ENCODE measurements at regions not wholly inside any gene's neighbourhood (a gene's known extent, or its start where the extent isn't known, plus 50 kb on each side); places are given as distances from the start of the nearest gene placed in this dataset.

DNA sequence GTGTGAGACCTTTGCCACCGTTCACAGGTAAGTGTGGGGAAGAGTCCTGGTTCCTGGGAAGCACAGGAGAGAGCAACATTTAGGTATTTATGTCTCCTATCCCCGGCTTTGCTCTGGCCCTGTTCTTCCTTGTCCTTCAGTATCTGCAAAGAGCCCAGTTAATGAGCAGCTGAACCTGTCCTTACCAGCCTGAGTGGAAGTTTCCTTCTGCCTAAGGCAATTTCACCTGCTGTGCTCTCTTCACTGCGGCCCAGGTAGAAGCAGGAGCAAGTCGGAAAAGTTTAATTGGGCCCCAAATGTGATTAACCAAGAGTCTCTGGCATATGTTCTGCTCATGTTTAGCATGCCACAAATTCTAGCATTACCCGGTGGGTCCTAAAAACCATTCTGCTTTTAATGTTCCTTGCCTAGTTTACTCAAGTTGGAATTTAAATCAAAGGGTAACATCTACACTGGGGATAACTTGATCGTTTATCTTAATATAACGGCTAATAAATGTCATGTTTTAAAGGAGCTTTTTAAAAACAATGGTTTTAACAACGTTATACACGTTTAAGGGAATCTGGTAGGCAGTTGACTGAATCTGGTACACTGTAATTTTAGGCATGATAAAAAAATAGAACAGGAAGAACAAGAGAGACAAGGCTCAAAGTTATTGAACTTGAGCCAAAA lies 817.1 kb downstream of the TYW1 start:
- TF ChIP-seq EZH2 (IDR thresholded peaks at IDR 0.05; ENCODE audit: borderline replicate concordance, low read depth, low read length, severe bottlenecking): no peak
- TF ChIP-seq, protein P1, sequence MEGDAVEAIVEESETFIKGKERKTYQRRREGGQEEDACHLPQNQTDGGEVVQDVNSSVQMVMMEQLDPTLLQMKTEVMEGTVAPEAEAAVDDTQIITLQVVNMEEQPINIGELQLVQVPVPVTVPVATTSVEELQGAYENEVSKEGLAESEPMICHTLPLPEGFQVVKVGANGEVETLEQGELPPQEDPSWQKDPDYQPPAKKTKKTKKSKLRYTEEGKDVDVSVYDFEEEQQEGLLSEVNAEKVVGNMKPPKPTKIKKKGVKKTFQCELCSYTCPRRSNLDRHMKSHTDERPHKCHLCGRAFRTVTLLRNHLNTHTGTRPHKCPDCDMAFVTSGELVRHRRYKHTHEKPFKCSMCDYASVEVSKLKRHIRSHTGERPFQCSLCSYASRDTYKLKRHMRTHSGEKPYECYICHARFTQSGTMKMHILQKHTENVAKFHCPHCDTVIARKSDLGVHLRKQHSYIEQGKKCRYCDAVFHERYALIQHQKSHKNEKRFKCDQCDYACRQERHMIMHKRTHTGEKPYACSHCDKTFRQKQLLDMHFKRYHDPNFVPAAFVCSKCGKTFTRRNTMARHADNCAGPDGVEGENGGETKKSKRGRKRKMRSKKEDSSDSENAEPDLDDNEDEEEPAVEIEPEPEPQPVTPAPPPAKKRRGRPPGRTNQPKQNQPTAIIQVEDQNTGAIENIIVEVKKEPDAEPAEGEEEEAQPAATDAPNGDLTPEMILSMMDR (IDR thresholded peaks at IDR 0.05; ENCODE audit: borderline replicate concordance, extremely low read depth, low read length, poor library complexity, severe bottlenecking): no peak

Measured in DND-41 (cell line).